ENCODE measurements at regions not wholly inside any gene's neighbourhood (a gene's known extent, or its start where the extent isn't known, plus 50 kb on each side); places are given as distances from the start of the nearest gene placed in this dataset.
A peak's percentile ranks its signal among the peaks of the same experiment; 100 is the strongest.

DNA sequence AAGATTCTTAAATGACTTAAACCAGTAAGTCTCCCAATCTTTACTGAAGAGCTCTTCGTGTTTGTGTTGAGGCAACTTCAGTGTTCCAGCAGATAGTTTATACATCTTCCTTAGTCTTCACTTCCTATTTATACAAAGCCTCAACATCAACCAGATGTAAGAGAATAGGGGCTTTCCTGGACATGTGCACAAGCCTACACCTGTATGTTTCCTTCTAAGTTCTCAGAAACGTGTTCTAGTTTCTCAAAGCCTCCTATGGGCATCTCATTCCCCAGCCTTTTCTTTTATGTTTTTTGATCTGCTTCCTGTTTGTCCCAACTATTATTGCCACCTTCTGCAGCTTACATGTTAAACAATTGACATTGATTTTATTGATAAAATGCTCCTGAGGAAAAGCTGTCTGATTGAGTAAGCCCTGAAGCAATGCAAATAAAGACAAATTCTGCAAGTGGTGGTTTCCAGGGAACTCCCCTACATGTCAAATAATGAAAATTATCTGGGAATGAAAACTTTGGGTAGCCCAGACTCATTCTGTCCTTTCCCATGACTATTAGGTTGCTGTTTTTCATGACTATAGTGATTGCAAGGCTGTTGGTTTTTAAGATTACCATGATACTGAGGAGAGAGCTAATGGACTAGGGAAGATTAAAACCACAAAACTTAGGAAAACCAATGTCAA is 663.3 kb upstream of the ACVR2A start:
- no TSS peak for BruUV-seq (replicated peaks)
- ChIA-PET POLR2A (interaction anchor here (1.9 kb wide), 1 partner anchor 8 kb away, joined by 6 read pairs; no protein-coding TSS in a partner anchor), CTCF (interaction anchor here (0.6 to 1.2 kb wide), 3 partner anchors 120 to 286 kb away, joined by 3 to 6 read pairs (median 3); no protein-coding TSS in a partner anchor)
- no peak overlapping the region for H3K27ac Mint-ChIP-seq (ENCODE audit: low read depth, unreplicated experiment)
- peaks cover 27% of the 10 kb centered on the region for H3K9me3 Mint-ChIP-seq (ENCODE audit: unreplicated experiment)
- peaks cover 11% of the 10 kb centered on the region for H3K4me1 Mint-ChIP-seq (ENCODE audit: insufficient read depth, unreplicated experiment)
- TF ChIP-seq CTCF (IDR thresholded peaks at IDR 0.05; ENCODE audit: unreplicated experiment): no peak
- no peak for DNase-seq (ENCODE audit: unreplicated experiment)
- H3K4me3 Mint-ChIP-seq (ENCODE audit: unreplicated experiment): no peak overlapping the region
- intact Hi-C loops (cut with micrococcal nuclease): no loop called here
- no peaks in the 10 kb centered on the region for H3K27me3 Mint-ChIP-seq (ENCODE audit: insufficient read depth, unreplicated experiment)
- no peaks in the 10 kb centered on the region for H3K36me3 Mint-ChIP-seq (ENCODE audit: insufficient read depth, unreplicated experiment)

DNA sequence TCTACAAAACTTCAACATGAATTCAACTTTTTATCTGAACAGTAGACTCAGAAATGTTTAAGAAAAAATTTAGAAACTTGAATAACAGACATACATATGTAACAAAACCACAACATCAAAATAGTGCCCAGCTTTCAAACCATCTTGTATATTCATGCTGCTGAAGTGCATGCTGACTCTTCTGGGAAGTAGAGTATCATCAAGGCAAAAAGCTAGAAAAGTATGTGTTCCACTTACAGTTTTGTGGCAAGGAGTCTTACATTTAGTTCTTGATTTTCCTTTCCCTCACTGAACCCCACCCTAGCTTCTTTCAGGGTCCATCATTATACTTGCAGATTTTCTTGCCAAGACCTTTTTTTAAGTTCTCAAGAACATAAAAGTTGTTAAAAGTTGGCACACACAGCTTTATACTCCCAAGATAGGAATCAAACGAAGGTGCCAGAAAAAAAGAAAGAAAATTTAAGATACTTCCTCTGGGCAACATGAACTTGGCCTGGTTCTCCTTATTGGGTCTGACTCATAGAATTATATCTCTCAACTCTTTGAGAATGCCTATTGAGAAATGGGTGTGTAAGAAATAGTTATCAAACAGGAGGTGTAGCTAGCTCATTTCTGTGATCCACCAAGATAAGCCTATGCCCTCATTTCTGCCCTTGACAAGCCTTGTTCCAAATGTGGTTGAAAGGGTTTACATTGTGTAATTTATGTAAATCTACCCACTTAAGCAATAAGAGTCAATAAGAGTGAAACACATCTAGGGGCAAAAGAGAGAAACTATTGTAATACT is 667.6 kb upstream of the ACVR2A start:
- DNase-seq (ENCODE audit: unreplicated experiment): peak; percentile 40
- CTCF ChIA-PET: interaction anchor here (0.6 to 0.9 kb wide), 4 partner anchors 90 to 891 kb away, joined by 3 read pairs; no protein-coding TSS in a partner anchor
- peak overlapping the region; percentile 54 for H3K27ac Mint-ChIP-seq (ENCODE audit: low read depth, unreplicated experiment)
- H3K36me3 Mint-ChIP-seq (ENCODE audit: insufficient read depth, unreplicated experiment): no peaks in the 10 kb centered on the region
- BruUV-seq (replicated peaks): no TSS peak
- H3K4me1 Mint-ChIP-seq (ENCODE audit: insufficient read depth, unreplicated experiment): peaks cover 25% of the 10 kb centered on the region
- no peak for TF ChIP-seq CTCF (IDR thresholded peaks at IDR 0.05; ENCODE audit: unreplicated experiment)
- peaks cover 9% of the 10 kb centered on the region for H3K9me3 Mint-ChIP-seq (ENCODE audit: unreplicated experiment)
- H3K27me3 Mint-ChIP-seq (ENCODE audit: insufficient read depth, unreplicated experiment): no peaks in the 10 kb centered on the region
- intact Hi-C loops (cut with micrococcal nuclease): no loop called here
- H3K4me3 Mint-ChIP-seq (ENCODE audit: unreplicated experiment): no peak overlapping the region
- POLR2A ChIA-PET: interaction anchor here (0.6 to 1.0 kb wide), 5 partner anchors 27 to 709 kb away, joined by 3 to 5 read pairs (median 3); no protein-coding TSS in a partner anchor

- Mint-ChIP-seq H3K9me3 (ENCODE audit: unreplicated experiment) (no peaks in the 10 kb centered on the region), H3K27me3 (ENCODE audit: insufficient read depth, unreplicated experiment) (no peaks in the 10 kb centered on the region), H3K27ac (ENCODE audit: low read depth, unreplicated experiment) (no peak overlapping the region), H3K4me1 (ENCODE audit: insufficient read depth, unreplicated experiment) (peaks cover 17% of the 10 kb centered on the region), H3K4me3 (ENCODE audit: unreplicated experiment) (no peak overlapping the region), H3K36me3 (ENCODE audit: insufficient read depth, unreplicated experiment) (no peaks in the 10 kb centered on the region)
- no peak for DNase-seq (ENCODE audit: unreplicated experiment)
- no peak for TF ChIP-seq CTCF (IDR thresholded peaks at IDR 0.05; ENCODE audit: unreplicated experiment)
- intact Hi-C loops (cut with micrococcal nuclease): no loop called here
- ChIA-PET POLR2A (interaction anchor here (0.7 kb wide), 1 partner anchor 72 kb away, joined by 3 read pairs; no protein-coding TSS in a partner anchor), CTCF (no interaction called here)
- no TSS peak for BruUV-seq (replicated peaks)
Observed at GRCh38 chr2:147174824-147175254, 670.0 kb upstream of the ACVR2A start.

DNA sequence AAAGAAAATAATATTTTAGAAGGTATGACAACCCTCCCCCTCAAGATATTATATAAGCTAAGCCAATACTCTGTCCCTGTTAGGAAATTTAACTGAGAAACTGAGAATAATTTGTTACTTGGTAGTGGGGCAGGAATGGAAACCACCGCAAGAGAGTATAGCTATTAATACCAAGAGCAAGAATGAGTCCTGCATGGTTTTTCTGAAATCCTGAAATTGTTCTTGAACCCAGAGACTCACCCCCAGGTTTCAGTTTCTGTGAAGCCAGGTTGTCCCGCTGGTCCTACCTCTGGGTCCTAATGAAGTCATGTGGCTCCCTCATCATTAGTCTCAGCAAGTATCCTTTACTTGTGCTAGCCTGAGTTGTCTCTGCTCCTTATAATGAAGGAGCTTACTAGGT is 671.0 kb upstream of the ACVR2A start:
- H3K27ac Mint-ChIP-seq (ENCODE audit: low read depth, unreplicated experiment): no peak overlapping the region
- H3K4me3 Mint-ChIP-seq (ENCODE audit: unreplicated experiment): no peak overlapping the region
- no peaks in the 10 kb centered on the region for H3K36me3 Mint-ChIP-seq (ENCODE audit: insufficient read depth, unreplicated experiment)
- intact Hi-C loops (cut with micrococcal nuclease): no loop called here
- no peaks in the 10 kb centered on the region for H3K9me3 Mint-ChIP-seq (ENCODE audit: unreplicated experiment)
- peaks cover 17% of the 10 kb centered on the region for H3K4me1 Mint-ChIP-seq (ENCODE audit: insufficient read depth, unreplicated experiment)
- POLR2A ChIA-PET: no interaction called here
- no peaks in the 10 kb centered on the region for H3K27me3 Mint-ChIP-seq (ENCODE audit: insufficient read depth, unreplicated experiment)
- no TSS peak for BruUV-seq (replicated peaks)
- TF ChIP-seq CTCF (IDR thresholded peaks at IDR 0.05; ENCODE audit: unreplicated experiment): no peak
- CTCF ChIA-PET: interaction anchor here (0.6 kb wide), 1 partner anchor 537 kb away, joined by 6 read pairs; no protein-coding TSS in a partner anchor
- no peak for DNase-seq (ENCODE audit: unreplicated experiment)

All from MCF 10A (cell line).